SKM-1 (cell line): ENCODE measurements at regions not wholly inside any gene's neighbourhood (a gene's known extent, or its start where the extent isn't known, plus 50 kb on each side); places are given as distances from the start of the nearest gene placed in this dataset.

Source experiments
- DNase-seq: peaks from one replicate; lab custom pipeline; 2025; ENCODE audit not compliant: unreplicated experiment; lab: John Stamatoyannopoulos, UW

DNA sequence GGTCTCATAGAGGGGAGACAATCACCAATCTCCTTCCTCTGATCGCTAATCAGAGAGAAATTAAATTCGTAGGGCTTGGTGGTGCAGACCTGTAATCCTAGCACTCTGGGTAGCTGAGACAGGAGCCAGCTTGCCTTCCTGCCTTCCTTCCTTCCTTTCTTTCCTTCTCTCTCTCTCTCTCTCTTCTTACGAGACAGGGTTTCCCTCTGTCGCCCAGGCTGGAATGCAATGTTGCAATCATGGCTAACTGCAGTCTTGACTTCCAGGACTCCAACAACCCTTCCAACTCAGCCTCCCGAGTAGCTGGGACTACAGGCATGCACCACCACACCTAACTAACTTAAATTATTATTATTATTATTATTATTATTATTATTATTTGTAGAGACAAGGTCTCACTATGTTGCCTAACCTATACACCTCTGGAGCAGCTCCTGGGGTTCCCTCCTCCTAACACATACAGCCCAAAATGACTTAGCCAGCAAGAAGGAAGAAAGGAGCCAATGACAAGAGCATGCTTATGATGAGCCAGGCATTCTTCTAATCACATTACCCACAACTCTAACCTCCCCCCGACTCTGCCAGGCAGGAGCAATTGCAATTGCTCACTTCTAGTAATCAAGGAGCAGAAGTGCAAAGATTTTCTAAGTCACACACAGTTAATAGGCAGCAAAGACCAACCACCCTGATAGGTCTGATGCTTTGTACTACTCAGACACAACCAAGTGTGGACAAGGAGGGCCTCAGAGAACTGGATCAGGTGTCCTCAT, 105.4 kb upstream of the F3 start:
- no peak for DNase-seq

DNA sequence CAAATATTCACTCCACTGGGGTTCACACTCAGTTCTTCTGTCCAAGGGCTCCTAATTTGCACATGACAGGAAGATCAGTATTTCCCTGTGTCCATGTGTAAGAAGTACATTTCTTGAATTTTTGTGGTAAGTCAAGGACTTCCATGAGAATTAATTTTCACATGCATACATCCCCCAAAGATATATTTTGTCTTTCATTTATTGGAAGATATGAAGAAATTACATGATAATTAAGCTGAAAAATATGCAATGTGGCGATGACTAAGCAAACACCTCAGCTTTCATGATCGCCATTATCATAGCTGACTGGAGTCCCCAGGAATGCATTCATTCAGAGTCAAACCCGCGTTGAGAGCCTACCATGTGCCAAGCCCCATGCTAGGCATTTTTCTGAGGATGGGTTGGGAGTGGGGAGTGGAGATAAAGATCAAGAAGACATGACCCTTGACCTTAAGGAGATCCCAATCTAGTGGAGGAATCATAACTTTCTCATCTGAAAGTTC, 104.6 kb upstream of the F3 start:
- no peak for DNase-seq

DNA sequence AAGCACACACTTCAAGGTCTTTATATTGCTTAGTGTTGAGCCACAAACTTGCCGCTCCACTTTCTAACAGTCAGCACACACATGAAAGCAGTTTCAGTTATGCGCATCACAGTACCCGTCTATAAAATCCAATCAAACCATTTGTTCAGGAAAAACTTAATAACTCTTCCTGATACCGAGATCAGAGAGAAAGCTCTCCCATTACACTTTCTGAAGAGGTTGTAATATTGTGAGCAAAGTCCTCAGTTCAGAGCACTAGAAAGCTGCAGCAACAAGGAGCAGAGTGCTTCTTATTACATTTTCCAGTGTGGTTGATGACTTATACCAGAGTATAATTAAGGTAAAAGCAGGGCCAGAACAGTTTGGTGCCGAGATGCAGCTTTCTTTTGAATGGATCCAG, 102.8 kb upstream of the F3 start:
- no peak for DNase-seq

DNA sequence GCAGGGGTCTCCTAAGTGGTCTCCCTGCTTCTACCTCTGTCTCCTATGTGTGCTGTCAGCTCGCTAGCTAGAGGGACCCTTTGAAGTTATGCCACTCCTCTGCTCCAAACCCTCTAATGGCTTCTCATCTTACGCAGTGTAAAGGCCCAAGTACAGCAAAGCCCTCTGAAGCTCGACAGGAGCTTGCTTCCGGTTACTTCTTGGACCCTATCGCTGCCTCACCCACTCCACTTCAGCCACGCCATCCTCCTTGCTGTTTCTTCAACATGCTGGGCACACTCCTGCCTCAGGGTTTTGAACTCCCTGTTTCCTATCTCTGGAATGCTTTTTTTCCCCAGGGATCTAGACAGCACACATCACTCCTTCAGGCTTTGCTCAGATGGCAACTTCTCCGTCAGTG, 102.3 kb upstream of the F3 start:
- DNase-seq = no peak

DNA sequence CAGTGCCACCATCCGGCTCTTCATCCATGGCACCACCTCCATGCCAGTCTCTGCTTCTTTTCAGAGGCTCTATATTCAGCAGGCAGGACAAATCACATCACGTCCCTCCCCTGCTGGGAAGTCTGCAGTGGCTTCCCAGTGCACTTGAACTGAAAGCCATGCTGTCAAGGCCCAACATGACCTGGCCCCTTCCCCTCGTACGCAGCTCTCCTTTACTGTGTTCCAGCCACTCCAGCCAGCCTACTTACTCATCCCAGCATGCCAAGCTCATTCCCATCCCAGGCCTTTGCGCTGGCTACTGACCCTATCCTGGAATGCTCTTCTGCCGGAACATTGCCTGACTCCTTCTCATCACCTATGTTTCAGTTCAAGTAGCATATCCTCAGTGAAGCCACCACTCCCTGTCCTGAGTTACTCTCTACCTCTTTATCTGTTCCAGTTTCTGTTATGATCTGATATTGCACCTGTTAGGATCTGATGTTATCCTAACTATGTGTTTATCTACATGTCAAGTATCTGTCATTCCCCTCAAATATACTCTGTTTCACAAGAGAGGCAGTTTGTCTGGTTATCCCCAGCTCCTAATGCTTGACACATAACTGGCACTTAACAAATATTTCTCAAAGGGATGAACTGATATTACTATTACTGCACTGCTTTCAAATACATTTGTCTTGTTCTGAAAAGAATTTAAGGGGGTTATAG, 101.2 kb upstream of the F3 start:
- DNase-seq = no peak

DNA sequence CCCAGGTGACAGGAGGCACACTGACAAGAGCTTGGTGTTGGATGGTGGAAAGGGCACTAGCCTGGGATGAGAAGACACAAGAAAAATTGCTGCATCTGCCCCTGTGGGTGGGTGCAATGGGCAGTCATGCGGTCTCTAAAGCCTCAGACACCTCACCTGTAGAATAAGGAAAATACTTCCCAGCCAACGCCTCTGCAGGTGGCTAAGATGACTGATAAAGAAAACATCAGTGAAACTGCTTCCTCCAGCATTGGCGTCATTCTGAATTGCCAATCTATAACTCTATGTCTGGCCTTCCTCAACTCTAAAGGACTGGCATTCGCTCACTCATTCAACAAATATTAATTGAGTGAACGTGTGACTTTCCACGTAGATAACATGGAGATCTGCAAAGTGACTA, 100.4 kb upstream of the F3 start:
- no peak for DNase-seq

DNA sequence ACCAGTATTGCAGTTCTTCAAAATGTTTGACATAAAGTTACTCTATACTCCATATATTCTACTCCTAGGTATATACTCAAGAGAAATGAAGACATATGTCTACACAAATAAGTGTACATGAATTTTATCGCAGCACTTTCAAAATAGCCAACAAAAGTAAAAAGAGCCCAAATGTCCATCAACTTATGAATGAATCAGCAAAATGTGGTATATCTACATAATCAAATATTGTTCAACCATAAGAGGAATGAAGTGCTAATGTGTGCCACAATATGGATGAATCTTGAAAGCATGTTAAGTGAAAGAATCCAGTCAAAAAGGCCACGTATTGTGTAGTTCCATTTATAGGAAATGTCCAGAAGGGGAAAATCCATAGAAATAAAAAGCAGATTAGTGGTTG, 98.6 kb upstream of the F3 start:
- no peak for DNase-seq

DNA sequence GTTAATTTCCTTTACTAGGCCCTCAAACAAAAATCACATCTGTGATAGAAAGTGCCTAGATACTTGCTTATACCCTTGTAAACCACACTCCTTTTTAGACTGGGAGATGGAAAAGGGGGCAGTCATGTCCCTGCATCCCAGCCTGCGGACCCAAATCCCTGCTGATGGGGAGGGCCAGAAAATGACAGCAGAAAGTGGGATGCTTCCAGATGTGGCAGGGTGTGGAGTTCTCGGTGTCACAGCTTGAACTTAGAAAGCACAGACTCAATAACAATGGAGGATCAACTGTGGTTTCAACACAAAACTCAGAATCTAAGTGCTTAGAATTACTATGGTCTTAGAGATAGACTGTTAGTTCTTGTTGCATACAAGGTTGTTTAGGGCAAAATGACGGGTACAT, 95.6 kb upstream of the F3 start:
- DNase-seq = no peak

DNA sequence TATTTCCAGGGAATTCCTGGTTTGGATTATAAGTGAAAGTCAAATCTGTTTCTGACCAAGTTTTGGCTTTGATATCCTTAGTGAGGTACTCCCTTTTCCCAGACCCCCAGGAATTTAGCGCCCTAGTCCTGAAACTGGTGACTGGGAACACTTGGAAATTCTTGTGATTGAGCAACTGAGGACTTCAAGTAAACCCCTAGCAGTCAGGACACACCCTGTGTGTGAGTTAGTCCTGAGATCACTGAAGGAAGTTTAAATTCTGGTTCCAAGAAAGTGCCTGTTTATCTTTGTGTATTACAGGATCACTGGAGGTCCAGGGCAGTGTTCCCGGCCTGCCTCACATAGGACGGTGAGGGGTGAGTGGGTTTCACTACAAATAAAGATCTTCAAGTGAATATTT, 95.1 kb upstream of the F3 start:
- DNase-seq = no peak

DNA sequence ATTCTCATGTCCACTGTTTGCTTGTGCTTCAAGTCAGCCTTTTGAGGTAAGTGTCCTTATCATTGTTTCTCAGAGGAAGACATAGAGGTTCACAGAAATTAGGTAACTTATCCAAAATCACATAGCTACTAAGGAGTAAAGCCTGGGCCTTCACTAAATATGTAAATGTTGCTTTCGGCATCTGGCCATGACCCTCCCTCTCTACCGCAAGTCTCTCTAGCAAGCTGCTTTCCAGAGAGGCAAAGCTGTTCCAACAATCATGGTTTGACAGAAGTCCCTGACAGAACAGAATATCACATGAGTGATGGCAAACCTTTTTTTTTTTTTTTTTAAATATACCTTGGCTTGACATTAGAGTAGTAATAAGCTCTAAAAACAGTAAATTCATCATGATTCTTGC, 94.5 kb upstream of the F3 start:
- DNase-seq = no peak

DNA sequence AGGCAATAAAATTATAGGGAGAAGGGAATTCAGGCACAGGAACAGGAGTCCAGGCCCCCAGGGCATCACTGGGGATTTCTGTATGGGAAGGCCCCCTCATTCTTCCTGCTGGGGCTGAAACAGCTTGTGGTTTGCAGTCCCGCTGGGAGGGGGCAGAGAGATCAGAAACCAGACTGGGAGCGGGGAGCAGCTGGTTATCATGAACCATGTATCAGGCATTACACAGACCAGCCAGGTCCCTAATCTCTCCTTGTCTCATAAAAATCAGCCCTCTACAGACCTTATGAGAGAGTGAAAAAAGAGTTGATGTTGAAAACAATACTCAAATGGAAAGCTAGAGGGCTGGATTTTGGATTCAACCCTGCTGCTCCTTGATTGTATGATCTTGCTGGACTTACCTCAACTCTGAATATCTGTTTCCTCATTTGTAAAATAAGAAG, 93.4 kb upstream of the F3 start:
- DNase-seq = no peak

DNA sequence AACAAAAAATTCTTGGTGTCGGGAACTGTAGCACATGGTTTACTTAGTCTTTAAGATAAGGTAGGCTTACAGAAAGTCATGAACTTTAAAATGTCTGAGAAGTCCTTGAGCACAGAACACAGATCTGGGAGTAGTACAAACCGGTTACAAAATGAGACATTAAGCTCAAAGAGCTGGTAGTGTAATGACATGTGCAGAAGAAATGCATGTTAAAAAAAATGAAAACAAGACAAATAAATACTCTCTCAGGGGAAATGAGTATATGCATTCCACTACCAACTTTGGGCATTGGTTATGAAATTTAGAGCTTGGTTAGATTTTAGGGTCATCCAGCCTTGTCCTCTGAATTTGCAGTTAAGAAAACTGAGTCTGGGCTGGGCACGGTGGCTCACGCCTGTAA, 91.5 kb upstream of the F3 start:
- no peak for DNase-seq

DNA sequence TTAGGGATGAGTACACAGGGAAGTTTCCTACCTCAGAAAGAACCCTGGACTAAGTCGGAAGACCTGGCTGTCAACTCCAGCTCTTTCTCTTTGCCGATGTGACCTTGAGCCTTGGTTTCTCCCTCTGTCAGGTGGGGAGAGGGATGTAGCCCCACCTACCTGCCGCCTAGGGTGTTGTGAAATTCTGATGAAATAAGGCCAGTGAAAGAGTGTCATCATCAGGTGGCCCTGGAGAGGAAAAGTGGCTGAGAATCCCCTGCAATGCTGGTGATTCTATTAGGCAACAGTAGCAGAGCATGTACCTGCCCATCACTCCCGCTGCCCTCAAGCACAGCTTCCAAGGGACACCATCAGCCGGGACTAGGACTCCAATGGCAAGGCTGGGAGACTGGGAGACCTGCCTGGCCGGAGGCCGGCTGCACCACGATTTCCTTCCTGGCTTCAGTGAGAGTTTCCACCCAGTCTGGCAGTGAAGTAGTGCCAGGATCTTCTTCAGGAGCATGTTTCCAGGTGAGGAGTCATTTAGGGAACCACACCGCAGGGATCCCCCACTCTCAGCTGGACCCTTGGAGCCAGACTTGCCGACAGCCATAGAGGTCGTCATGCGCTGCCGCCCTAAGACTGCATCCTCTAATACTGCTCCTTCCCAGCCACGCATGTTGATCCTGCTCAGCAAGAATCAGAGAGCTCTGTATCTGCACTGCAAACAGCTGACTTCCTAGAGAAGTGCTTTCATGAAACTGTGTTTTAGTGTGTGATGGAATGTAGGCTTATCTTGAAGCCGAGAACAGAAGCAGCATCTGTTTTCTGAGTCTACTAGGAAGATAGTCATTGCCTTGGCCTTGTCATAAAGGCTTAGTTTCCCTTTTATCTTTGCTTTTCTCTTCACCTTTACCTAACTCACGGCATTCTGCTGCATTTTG, 88.0 kb upstream of the F3 start:
- no peak for DNase-seq

DNA sequence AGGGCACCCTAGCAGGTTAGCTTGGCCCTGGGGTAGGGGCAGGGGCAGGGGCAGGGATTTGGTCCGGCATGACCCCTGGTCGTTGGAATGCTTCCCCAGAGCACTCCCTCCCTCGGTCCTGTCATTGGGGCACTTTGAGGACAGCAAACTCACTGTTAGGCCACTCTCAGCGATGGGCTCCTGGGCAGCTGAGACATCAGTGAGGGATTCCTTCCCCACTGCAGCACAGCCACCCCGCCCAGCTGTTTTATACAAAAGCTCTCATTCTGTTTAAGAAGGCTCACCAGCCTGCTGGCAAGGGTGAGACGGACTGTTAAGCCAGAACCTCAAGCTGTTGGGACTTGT, 86.9 kb upstream of the F3 start:
- no peak for DNase-seq

DNA sequence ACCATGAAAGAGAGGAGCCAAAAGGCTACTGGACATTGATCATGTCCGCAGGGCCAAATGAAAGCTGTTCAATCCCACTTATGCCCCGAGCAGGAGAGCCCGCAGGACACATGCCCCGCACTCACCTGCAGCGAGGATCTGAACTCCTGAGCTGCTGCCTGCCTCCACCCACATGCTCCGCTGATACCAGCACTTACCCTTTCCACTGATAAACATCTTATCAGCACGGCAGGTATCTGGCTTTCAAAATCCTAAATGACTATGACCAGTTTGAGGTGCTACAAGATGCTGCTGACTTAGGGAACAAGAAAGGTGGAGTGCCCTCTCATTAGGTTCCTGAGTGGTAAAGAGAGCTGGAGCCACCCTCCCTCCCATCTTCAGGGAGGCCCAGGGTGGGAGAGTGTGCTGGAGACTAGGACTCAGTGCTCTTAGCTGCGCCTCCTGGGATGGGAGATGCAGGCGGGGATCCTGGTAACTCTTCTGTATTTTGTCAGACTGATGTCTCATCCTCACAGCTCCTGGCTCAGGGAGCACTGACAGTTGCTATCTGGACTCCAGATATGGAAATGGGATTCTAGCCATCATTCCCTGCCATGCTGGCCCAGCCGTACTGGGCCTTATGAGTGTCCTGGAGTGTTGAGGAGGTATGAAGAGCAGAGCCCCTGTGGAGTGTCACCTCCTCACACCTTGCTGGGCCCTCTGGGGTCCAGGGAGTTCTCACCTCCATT, 86.4 kb upstream of the F3 start:
- no peak for DNase-seq

DNA sequence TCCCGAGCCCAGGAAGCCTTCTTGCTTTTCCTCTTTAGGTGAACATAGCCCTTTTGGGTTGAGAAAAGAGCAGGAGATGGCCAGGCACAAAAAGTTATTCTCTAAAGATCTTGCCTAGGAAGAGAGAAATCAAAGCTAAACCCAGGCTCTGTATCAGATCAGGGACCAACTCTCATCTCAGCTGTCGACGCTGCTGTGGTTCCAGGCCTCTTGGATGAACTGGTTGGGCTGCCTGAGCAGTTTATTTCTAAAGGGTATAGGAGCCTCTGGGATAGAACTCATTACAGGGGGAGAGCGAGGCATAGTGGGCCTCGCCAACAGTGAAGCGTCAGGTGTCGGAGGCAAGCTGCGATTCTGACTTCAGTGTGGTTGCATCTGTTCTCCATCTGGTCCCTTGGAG, 82.6 kb upstream of the F3 start:
- no peak for DNase-seq

DNA sequence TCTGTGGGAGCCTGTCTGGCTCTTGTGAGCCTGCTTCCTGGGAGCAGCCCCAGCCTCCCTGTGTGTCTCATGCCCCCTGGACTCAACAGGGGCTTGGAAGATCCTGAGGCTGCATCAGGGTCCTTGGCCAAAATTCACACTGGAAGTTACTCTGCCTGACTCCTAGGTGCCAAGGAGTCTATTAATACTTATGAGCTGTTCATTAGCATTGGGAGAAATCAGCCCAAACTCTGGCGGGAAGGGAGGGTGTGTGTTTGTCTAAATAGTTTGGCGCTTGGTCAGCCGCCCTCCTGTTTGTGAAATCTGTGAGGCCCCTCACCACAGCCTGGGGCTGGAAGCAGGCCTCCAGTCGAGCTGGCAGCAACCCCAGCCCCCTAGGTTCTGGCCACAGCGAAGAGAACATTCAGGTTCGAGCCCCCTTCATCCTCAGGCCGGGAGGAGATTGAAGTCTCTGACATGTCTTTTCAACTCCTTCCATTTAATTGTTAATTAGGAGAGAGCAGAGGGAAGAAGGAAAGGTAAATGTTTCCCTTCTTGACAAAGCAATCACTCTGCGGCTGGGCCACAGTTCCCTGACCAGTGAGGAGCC, 82.1 kb upstream of the F3 start:
- no peak for DNase-seq

DNA sequence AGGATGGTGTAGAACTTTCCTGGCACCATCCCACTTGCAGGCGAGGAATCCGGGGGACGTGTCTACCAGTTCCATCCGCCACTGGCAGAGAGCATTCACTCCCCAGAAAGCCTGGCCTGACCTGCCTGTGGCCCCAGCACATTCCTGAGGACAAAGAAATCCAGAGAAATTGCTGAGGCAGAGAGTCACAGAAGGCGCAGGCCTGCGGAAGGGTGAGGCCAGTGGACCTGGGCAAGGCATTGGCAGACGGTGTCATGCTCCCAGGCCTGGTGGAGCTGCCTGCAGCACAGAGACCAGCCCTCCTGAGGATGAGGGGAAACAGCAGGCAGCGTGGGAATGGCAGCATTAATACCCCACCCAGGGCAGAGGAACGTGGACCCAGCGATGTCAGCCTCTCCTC, 81.2 kb upstream of the F3 start:
- no peak for DNase-seq

DNA sequence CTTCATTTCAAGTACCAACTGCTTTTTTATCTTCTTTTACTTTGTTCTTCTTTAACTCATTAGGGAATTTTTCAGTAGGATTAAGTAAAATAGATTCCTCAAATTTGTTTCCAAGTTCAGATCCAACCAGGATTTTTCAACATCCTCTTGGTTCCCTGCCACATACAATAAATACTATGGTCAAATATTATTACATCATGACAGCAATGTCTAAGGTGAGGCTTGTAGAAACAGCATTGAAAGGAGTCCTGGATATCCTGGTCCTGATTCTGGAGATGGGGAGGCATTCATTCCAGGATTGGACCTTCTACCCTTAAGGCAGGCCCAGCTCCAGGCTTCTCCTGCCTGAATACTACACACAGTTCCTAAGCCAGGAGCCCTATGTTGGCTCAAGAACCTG, 80.2 kb upstream of the F3 start:
- DNase-seq = no peak

DNA sequence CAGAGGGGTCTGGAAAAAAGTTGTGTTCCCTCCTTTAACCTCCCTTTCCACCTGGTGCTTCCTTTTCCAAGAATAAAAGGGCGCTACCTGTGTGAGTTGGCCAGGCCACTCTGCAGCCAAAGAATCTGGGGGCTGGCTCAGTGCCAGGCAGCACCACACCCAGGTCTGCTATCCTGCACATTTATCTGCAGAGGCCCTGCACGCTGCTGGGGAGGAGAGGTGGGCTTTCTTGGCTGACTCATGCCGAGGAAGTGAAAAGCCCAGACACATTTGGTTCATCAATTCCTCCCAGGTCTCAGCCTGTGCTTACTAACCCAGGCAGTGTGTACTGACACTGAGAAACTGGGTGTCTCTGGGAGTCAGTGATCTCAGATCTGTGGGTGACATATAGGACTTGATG, 79.8 kb upstream of the F3 start:
- no peak for DNase-seq
